GM23248 (cell line): ENCODE measurements at regions not wholly inside any gene's neighbourhood (a gene's known extent, or its start where the extent isn't known, plus 50 kb on each side); places are given as distances from the start of the nearest gene placed in this dataset.
A peak's percentile ranks its signal among the peaks of the same experiment; 100 is the strongest.

Experiments used
- DNase-seq: peaks from one replicate; pipeline ENCODE4 v3.0.0-alpha.2; 2015
- H2AFZ ChIP-seq: fragments of 200-600 bp; sonication (generic); 2 replicates; pipeline ENCODE4 v1.6.1; 2016; ENCODE audit warnings: antibody characterized with exemption
- H3F3A ChIP-seq: fragments of 200-600 bp; sonication (generic); 2 replicates; pipeline ENCODE4 v1.6.1; 2016; ENCODE audit warnings: mild to moderate bottlenecking, antibody characterized with exemption, mixed run types; ENCODE audit not compliant: insufficient read depth
- H3K27ac ChIP-seq: fragments of 200-600 bp; sonication (generic); 2 replicates; pipeline ENCODE4 v1.5.1; 2016; ENCODE audit warnings: mild to moderate bottlenecking
- H3K27me3 ChIP-seq: fragments of 200-600 bp; sonication (generic); replicated peaks from 2 replicates; pipeline ENCODE4 v1.6.1; 2016; ENCODE audit warnings: mild to moderate bottlenecking; ENCODE audit not compliant: insufficient read depth
- H3K36me3 ChIP-seq: fragments of 200-600 bp; sonication (generic); 2 replicates; pipeline ENCODE4 v1.6.1; 2016; ENCODE audit warnings: low read depth, mild to moderate bottlenecking
- H3K4me1 ChIP-seq: fragments of 200-600 bp; sonication (generic); 2 replicates; pipeline ENCODE4 v1.6.1; 2016; ENCODE audit warnings: mild to moderate bottlenecking; ENCODE audit not compliant: insufficient read depth
- H3K4me2 ChIP-seq: fragments of 200-600 bp; sonication (generic); one replicate; pipeline ENCODE4 v1.6.1; 2016; ENCODE audit warnings: mild to moderate bottlenecking; ENCODE audit not compliant: unreplicated experiment
- H3K4me3 ChIP-seq: fragments of 200-600 bp; sonication (generic); 2 replicates; pipeline ENCODE4 v1.5.1; 2016; ENCODE audit warnings: mild to moderate bottlenecking
- H3K79me2 ChIP-seq: fragments of 200-600 bp; sonication (generic); 2 replicates; pipeline ENCODE4 v1.6.1; 2016; ENCODE audit warnings: mild to moderate bottlenecking; ENCODE audit not compliant: insufficient read depth
- H3K9ac ChIP-seq: fragments of 200-600 bp; sonication (generic); 2 replicates; pipeline ENCODE4 v1.6.1; 2016; ENCODE audit warnings: mild to moderate bottlenecking
- H3K9me2 ChIP-seq: fragments of 200-600 bp; sonication (generic); 2 replicates; pipeline ENCODE4 v1.6.1; 2016; ENCODE audit warnings: mixed run types, mild to moderate bottlenecking, moderate library complexity; ENCODE audit not compliant: insufficient read depth
- H3K9me3 ChIP-seq: fragments of 200-600 bp; sonication (generic); one replicate; pipeline ENCODE4 v1.6.1; 2017; ENCODE audit warnings: low read depth
- H4K20me1 ChIP-seq: fragments of 200-600 bp; sonication (generic); 2 replicates; pipeline ENCODE4 v1.6.0; 2016; ENCODE audit not compliant: insufficient read depth
- EZH2 ChIP-seq: fragments of 200-600 bp; sonication (generic); IDR thresholded peaks from 2 replicates; pipeline ENCODE4 v1.6.1; 2018; ENCODE audit warnings: antibody characterized with exemption, mild to moderate bottlenecking; ENCODE audit not compliant: insufficient read depth, poor library complexity, severe bottlenecking
- EZH2phosphoT487 ChIP-seq: fragments of 200-600 bp; sonication (generic); IDR thresholded peaks from 2 replicates; pipeline ENCODE4 v1.6.1; 2018; ENCODE audit warnings: antibody characterized with exemption, moderate library complexity, mild to moderate bottlenecking, low read depth; ENCODE audit not compliant: insufficient read depth
- WGBS, 2 experiments: methylation state at CpG; one replicate each; pipeline ENCODE4 v1.1.6; 2015 to 2017; ENCODE audit warnings: low lambda C conversion rate in 2 of 2, low coverage in 1 of 2; ENCODE audit errors: missing lambda C conversion rate in 2 of 2; 5-methylcytosine and 5-hydroxymethylcytosine counted together
- in situ Hi-C: fragments of 300-500 bp; cut with MboI; formaldehyde crosslinking; loops from 2 replicates; pipeline ENCODE4 v1.15.0; 2020

GRCh38 chr12:77741974-77742517 lies 88.6 kb upstream of the NAV3 start:
- no peaks in the 10 kb centered on the region for H3K9me2 ChIP-seq
- H3K36me3 ChIP-seq: no peaks in the 10 kb centered on the region
- H3K79me2 ChIP-seq: no peaks in the 10 kb centered on the region
- no peak overlapping the region for H3K9ac ChIP-seq
- H3K4me3 ChIP-seq: no peak overlapping the region
- H3K4me1 ChIP-seq: no peaks in the 10 kb centered on the region
- H3K27ac ChIP-seq: no peak overlapping the region
- no peak for TF ChIP-seq EZH2
- no peak for TF ChIP-seq EZH2phosphoT487
- WGBS, 2 experiments: 79 to 94% methylated on average over 1 of the region's 1 CpG
- no peaks in the 10 kb centered on the region for H3K27me3 ChIP-seq
- 0 out of 2 replicates have a peak, but pooled peaks cover 4% of the 10 kb centered on the region for H4K20me1 ChIP-seq
- in situ Hi-C loops: loop anchor here (25.0 kb wide), 1 partner anchor 370 kb away; no protein-coding TSS in a partner anchor
- no peaks in the 10 kb centered on the region for H3F3A ChIP-seq
- no peak for DNase-seq
- no peak overlapping the region for H3K4me2 ChIP-seq
- no peak overlapping the region for H2AFZ ChIP-seq
- no peaks in the 10 kb centered on the region for H3K9me3 ChIP-seq

- H2AFZ ChIP-seq: no peak overlapping the region
- peaks cover 9% of the 10 kb centered on the region; the same call in 1 of the 2 replicates for H3K4me1 ChIP-seq
- H4K20me1 ChIP-seq: no peaks in the 10 kb centered on the region
- in situ Hi-C loops: loop anchor here (25.0 kb wide), 1 partner anchor 376 kb away; no protein-coding TSS in a partner anchor
- H3K9me3 ChIP-seq: no peaks in the 10 kb centered on the region
- DNase-seq: no peak
- H3K27ac ChIP-seq: no peak overlapping the region
- H3K79me2 ChIP-seq: no peaks in the 10 kb centered on the region
- no peak overlapping the region for H3K9ac ChIP-seq
- no peaks in the 10 kb centered on the region for H3F3A ChIP-seq
- no peaks in the 10 kb centered on the region for H3K27me3 ChIP-seq
- no peaks in the 10 kb centered on the region for H3K9me2 ChIP-seq
- WGBS, 2 experiments: 94% methylated on average over 6 of the region's 6 CpGs
- no peak overlapping the region for H3K4me2 ChIP-seq
- no peak overlapping the region for H3K4me3 ChIP-seq
- H3K36me3 ChIP-seq: no peaks in the 10 kb centered on the region
- TF ChIP-seq EZH2: no peak
- no peak for TF ChIP-seq EZH2phosphoT487
Observed at GRCh38 chr12:77736219-77736965, 94.3 kb upstream of the NAV3 start.

- H3K36me3 ChIP-seq: no peaks in the 10 kb centered on the region
- in situ Hi-C loops: loop anchor here (25.0 kb wide), 1 partner anchor 378 kb away; no protein-coding TSS in a partner anchor
- H3K4me2 ChIP-seq: peak overlapping the region; percentile 5
- H3K9me2 ChIP-seq: no peaks in the 10 kb centered on the region
- 21 to 23% methylated on average over 4 of the region's 4 CpGs for WGBS, 2 experiments
- H3K9ac ChIP-seq: no peak overlapping the region
- H3K4me3 ChIP-seq: no peak overlapping the region
- H4K20me1 ChIP-seq: no peaks in the 10 kb centered on the region
- H2AFZ ChIP-seq: no peak overlapping the region
- DNase-seq: peak; percentile 71
- H3K4me1 ChIP-seq: peaks cover 9% of the 10 kb centered on the region; the same call in 1 of the 2 replicates
- H3K79me2 ChIP-seq: no peaks in the 10 kb centered on the region
- no peak overlapping the region for H3K27ac ChIP-seq
- no peaks in the 10 kb centered on the region for H3K9me3 ChIP-seq
- TF ChIP-seq EZH2phosphoT487 (no peak), EZH2 (no peak)
- no peaks in the 10 kb centered on the region for H3F3A ChIP-seq
- H3K27me3 ChIP-seq: no peaks in the 10 kb centered on the region
Observed at GRCh38 chr12:77734214-77734883, 96.3 kb upstream of the NAV3 start.

- Histone ChIP-seq H3K4me1 (peaks cover 14% of the 10 kb centered on the region; the same call in 1 of the 2 replicates), H3F3A (no peaks in the 10 kb centered on the region), H3K27me3 (no peaks in the 10 kb centered on the region), H3K9me2 (no peaks in the 10 kb centered on the region), H3K9me3 (no peaks in the 10 kb centered on the region), H3K79me2 (no peaks in the 10 kb centered on the region), H3K36me3 (no peaks in the 10 kb centered on the region), H3K9ac (no peak overlapping the region), H4K20me1 (no peaks in the 10 kb centered on the region), H2AFZ (no peak overlapping the region), H3K27ac (no peak overlapping the region), H3K4me3 (no peak overlapping the region), H3K4me2 (no peak overlapping the region)
- WGBS, 2 experiments: 70 to 85% methylated on average over 2 of the region's 2 CpGs
- DNase-seq: no peak
- TF ChIP-seq EZH2phosphoT487 (no peak), EZH2 (no peak)
- in situ Hi-C loops: loop anchor here (25.0 kb wide), 1 partner anchor 384 kb away; no protein-coding TSS in a partner anchor
Observed at GRCh38 chr12:77728018-77728417, 102.7 kb upstream of the NAV3 start.
